NB4 (cell line): ENCODE measurements at regions not wholly inside any gene's neighbourhood (a gene's known extent, or its start where the extent isn't known, plus 50 kb on each side); places are given as distances from the start of the nearest gene placed in this dataset.

Experiments
- CTCF ChIP-seq: IDR thresholded peaks from one replicate; pipeline ENCODE4 v1.5.1; 2012; ENCODE audit warnings: low read depth, low read length
- MAX ChIP-seq: IDR thresholded peaks from 2 replicates; pipeline ENCODE4 v1.6.1; 2011; ENCODE audit warnings: low read depth, low read length
- MYC ChIP-seq: IDR thresholded peaks from 2 replicates; pipeline ENCODE4 v1.6.1; 2011; ENCODE audit warnings: low read depth, low read length
- POLR2A ChIP-seq: IDR thresholded peaks from 2 replicates; pipeline ENCODE4 v1.6.1; 2011; ENCODE audit warnings: mild to moderate bottlenecking; ENCODE audit not compliant: insufficient read length; ENCODE audit errors: extremely low read depth

- TF ChIP-seq POLR2A (no peak), CTCF (no peak), MAX (no peak), MYC (no peak)
These were observed 58.7 kb upstream of the PFKP start for GRCh38 chr10:3008518-3009195.
